GM12872 (cell line): ENCODE measurements at regions not wholly inside any gene's neighbourhood (a gene's known extent, or its start where the extent isn't known, plus 50 kb on each side); places are given as distances from the start of the nearest gene placed in this dataset.

Experiments used
- CTCF ChIP-seq: IDR thresholded peaks from 3 replicates; pipeline ENCODE4 v1.5.1; 2011; ENCODE audit warnings: low read depth, mild to moderate bottlenecking, low read length, moderate library complexity; ENCODE audit not compliant: insufficient read depth

GRCh38 chr18:57991552-57991951 is 52.5 kb upstream of the NEDD4L start:
- TF ChIP-seq CTCF: no peak

DNA sequence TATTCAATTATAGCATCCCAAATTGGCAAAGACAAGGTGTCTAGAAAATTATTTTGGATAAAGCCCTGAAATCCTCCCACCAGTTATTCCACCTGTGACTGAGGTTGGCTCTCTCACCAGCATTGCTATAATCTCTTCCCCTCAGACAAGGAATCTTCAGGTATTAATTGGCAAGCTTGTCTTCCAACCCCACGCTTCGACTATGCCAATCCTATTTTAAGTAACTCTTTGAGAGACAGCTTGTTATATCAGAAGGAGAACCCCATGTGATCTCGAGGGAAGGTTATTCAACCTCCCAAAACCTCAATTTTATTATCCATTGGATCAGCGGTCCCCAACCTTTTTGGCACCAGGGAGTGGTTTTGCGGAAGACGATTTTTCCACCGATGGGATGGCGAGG is 54.5 kb upstream of the NEDD4L start:
- no peak for TF ChIP-seq CTCF

DNA sequence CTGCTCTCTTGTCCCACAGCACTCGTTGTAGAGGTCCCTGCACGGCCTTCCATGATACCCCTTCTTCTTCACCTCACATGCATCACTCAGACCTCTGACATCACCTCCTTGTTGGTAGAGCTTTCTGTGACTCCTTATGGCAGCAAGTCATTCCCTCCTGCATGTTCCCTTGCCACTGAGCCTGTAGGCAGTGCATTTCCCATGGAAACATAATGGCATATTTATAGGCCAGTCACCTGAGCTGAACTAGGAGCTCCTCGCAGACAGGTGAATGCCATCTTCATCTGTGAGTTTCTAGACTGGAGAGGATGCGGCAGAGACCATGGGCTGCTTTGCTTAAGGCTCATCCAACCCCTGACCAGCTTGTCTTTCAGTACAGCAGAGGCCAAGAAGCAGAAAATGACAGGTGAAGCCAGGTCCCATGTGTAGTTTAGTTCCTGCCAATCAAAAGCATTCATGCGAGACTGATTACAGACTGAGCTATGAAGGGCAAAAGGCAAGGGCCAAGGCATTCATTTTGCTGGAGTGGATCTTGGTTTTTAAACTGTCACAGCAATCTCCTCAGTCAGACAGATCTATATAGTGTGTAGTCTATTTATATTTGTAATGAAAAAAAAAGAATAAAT is 59.4 kb upstream of the NEDD4L start:
- no peak for TF ChIP-seq CTCF

GRCh38 chr18:57983965-57984364 is 60.1 kb upstream of the NEDD4L start:
- no peak for TF ChIP-seq CTCF

DNA sequence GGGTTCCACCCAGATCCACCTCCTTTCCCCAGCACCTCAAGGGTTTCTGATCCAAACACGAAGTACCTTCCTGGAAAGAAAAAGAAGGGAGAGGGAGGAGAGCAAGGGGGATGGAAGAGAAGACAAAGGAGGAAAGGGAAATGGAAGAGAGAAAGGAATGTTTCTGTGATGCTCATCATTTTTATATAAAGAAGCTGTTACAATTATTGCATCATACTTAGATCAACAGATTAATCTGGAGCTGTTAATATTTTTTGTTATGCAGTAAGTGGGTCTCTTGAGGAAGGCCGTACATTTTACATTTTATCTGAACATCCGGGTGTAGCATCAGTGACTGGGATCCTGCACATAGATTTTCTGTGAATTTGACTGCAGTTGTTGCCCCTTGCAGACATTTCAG is 60.6 kb upstream of the NEDD4L start:
- no peak for TF ChIP-seq CTCF

GRCh38 chr18:57982372-57983021 is 61.5 kb upstream of the NEDD4L start:
- TF ChIP-seq CTCF: no peak

DNA sequence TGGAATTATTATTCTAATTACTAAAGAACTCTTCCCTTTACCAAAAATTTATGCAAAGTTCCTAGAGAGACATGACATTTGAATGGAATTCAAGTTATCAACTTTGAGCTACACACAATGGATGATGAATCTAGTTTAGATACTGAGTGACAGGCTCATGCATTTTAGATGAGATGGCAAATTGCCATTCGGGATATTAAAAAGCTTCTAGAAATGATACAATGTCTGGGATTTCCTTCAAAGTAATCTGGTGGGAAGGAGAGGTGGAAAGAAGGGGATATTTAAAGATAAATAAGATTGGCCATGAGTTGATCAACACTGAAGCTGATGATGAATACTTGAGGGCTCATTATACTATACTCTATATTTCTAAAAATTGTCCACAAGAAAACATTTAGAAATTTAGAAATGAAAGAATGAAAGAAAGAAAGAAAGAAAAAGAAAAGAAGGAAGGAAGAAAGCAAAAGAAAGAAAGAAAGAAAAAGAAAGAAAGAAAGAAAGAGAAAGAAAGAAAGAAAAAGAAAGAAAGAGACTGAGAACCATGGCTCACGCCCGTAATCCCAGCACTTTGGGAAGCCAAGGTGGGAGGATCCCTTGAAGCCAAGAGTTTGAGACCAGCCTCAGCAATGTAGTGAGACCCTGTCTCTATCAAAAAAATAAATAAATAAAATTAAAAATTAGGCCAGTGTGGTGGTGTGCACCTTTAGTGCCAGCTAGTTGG is 62.6 kb upstream of the NEDD4L start:
- no peak for TF ChIP-seq CTCF
